Trophoblast cell (in vitro differentiated cells and primary cell): ENCODE measurements at regions not wholly inside any gene's neighbourhood (a gene's known extent, or its start where the extent isn't known, plus 50 kb on each side); places are given as distances from the start of the nearest gene placed in this dataset.

Experiments used
- DNase-seq, 2 donors: peaks; one replicate each; pipeline ENCODE4 v3.0.0-alpha.2; 2016
- H2AFZ ChIP-seq: 2 replicates; pipeline ENCODE4 v1.6.1; 2013; ENCODE audit warnings: low read length, moderate library complexity, mild to moderate bottlenecking; ENCODE audit not compliant: insufficient read depth, poor library complexity
- H2AK5ac ChIP-seq: 2 replicates; pipeline ENCODE4 v1.6.1; 2013; ENCODE audit warnings: mild to moderate bottlenecking, low read length
- H2BK120ac ChIP-seq: 2 replicates; pipeline ENCODE4 v1.6.1; 2013; ENCODE audit warnings: low read length, mild to moderate bottlenecking, moderate library complexity; ENCODE audit not compliant: insufficient read depth, poor library complexity
- H2BK12ac ChIP-seq: 2 replicates; pipeline ENCODE4 v1.6.1; 2013; ENCODE audit warnings: mild to moderate bottlenecking, low read length, moderate library complexity
- H2BK5ac ChIP-seq: 2 replicates; pipeline ENCODE4 v1.6.1; 2013; ENCODE audit warnings: low read length, low read depth, moderate library complexity, mild to moderate bottlenecking; ENCODE audit not compliant: poor library complexity
- H3K14ac ChIP-seq: 2 replicates; pipeline ENCODE4 v1.6.1; 2013; ENCODE audit warnings: mild to moderate bottlenecking, low read length
- H3K18ac ChIP-seq: 2 replicates; pipeline ENCODE4 v1.6.1; 2013; ENCODE audit warnings: mild to moderate bottlenecking, low read length
- H3K23ac ChIP-seq: 2 replicates; pipeline ENCODE4 v1.6.1; 2013; ENCODE audit warnings: low read length
- H3K27ac ChIP-seq: 2 replicates; pipeline ENCODE4 v1.5.1; 2013; ENCODE audit warnings: low read depth, mild to moderate bottlenecking, inconsistent platforms, low read length, moderate library complexity
- H3K27me3 ChIP-seq: 2 replicates; pipeline ENCODE4 v1.6.1; 2013; ENCODE audit warnings: inconsistent platforms, mild to moderate bottlenecking, low read length, moderate library complexity; ENCODE audit not compliant: insufficient read depth
- H3K36me3 ChIP-seq, 2 experiments: 1 replicate in 1 of 2; 2 replicates in 1 of 2; pipeline ENCODE4 v1.6.1; 2013; ENCODE audit warnings: low read length in 2 of 2, mild to moderate bottlenecking in 2 of 2, moderate library complexity in 1 of 2; ENCODE audit not compliant: insufficient read depth in 2 of 2, control insufficient read depth in 1 of 2
- H3K4ac ChIP-seq: 2 replicates; pipeline ENCODE4 v1.6.1; 2013; ENCODE audit warnings: low read depth, mild to moderate bottlenecking, low read length, moderate library complexity
- H3K4me1 ChIP-seq, 2 experiments: 1 replicate in 1 of 2; 2 replicates in 1 of 2; pipeline ENCODE4 v1.6.1; 2013; ENCODE audit warnings: low read length in 2 of 2, mild to moderate bottlenecking in 2 of 2, moderate library complexity in 1 of 2; ENCODE audit not compliant: insufficient read depth in 2 of 2, control insufficient read depth in 1 of 2
- H3K4me2 ChIP-seq: 2 replicates; pipeline ENCODE4 v1.6.1; 2013; ENCODE audit warnings: inconsistent platforms, mild to moderate bottlenecking, low read length, moderate library complexity
- H3K4me3 ChIP-seq: 2 replicates; pipeline ENCODE4 v1.5.1; 2013; ENCODE audit warnings: mild to moderate bottlenecking, low read depth, low read length, inconsistent platforms
- H3K79me1 ChIP-seq: one replicate; pipeline ENCODE4 v1.6.1; 2013; ENCODE audit warnings: low read length
- H3K79me2 ChIP-seq: 2 replicates; pipeline ENCODE4 v1.6.1; 2013; ENCODE audit warnings: low read length, mild to moderate bottlenecking; ENCODE audit not compliant: control insufficient read depth, insufficient read depth, poor library complexity
- H3K9ac ChIP-seq: 2 replicates; pipeline ENCODE4 v1.6.1; 2013; ENCODE audit warnings: mild to moderate bottlenecking, low read length
- H3K9me3 ChIP-seq: 2 replicates; pipeline ENCODE4 v1.6.1; 2013; ENCODE audit warnings: low read depth, mild to moderate bottlenecking, control low read depth, inconsistent platforms, low read length; ENCODE audit not compliant: insufficient read depth
- H4K12ac ChIP-seq: 2 replicates; pipeline ENCODE4 v1.6.1; 2013; ENCODE audit warnings: low read depth, mild to moderate bottlenecking, low read length, moderate library complexity
- H4K8ac ChIP-seq: 2 replicates; pipeline ENCODE4 v1.6.1; 2013; ENCODE audit warnings: low read depth, mild to moderate bottlenecking, low read length, moderate library complexity
- H4K91ac ChIP-seq: one replicate; pipeline ENCODE4 v1.6.1; 2013; ENCODE audit warnings: low read depth, mild to moderate bottlenecking, low read length, moderate library complexity
- WGBS: extraction: QIAGEN DNeasy Blood & Tissue Kit; methylation state at CpG from one replicate; pipeline ENCODE4 v1.1.7; 2013; ENCODE audit warnings: missing lambda C conversion rate; ENCODE audit not compliant: insufficient read length, insufficient coverage; ENCODE audit errors: extremely low coverage; 5-methylcytosine and 5-hydroxymethylcytosine counted together

GRCh38 chr5:108655750-108656450 lies 91.8 kb upstream of the FER start:
- Histone ChIP-seq H2BK12ac (no peak overlapping the region), H2AFZ (no peak overlapping the region), H3K4me2 (no peak overlapping the region), H4K8ac (no peak overlapping the region), H3K4ac (no peak overlapping the region), H3K36me3 (no peaks in the 10 kb centered on the region), H3K9ac (no peak overlapping the region), H4K12ac (no peak overlapping the region), H3K27ac (no peak overlapping the region), H3K14ac (no peak overlapping the region), H3K4me1 (no peaks in the 10 kb centered on the region), H2BK120ac (no peak overlapping the region), H2AK5ac (no peak overlapping the region), H3K79me1 (no peaks in the 10 kb centered on the region), H4K91ac (no peak overlapping the region), H3K18ac (no peak overlapping the region), H3K9me3 (no peaks in the 10 kb centered on the region), H2BK5ac (no peak overlapping the region), H3K4me3 (no peak overlapping the region), H3K27me3 (no peaks in the 10 kb centered on the region), H3K79me2 (no peaks in the 10 kb centered on the region), H3K23ac (no peak overlapping the region)
- peak in 1 of 2 donors; percentile 74 for DNase-seq
- WGBS, result no CpG with 5 or more reads among the region's 5 CpGs

GRCh38 chr5:108654051-108654450 lies 93.6 kb upstream of the FER start:
- no peak overlapping the region for H3K18ac ChIP-seq
- H3K14ac ChIP-seq, result no peak overlapping the region
- H2AK5ac ChIP-seq, result no peak overlapping the region
- no peaks in the 10 kb centered on the region for H3K27me3 ChIP-seq
- H3K79me1 ChIP-seq, result no peaks in the 10 kb centered on the region
- H3K4ac ChIP-seq, result no peak overlapping the region
- H3K4me2 ChIP-seq, result no peak overlapping the region
- no peak overlapping the region for H3K23ac ChIP-seq
- no peak overlapping the region for H3K27ac ChIP-seq
- no peak overlapping the region for H2AFZ ChIP-seq
- H3K9ac ChIP-seq, result no peak overlapping the region
- H4K91ac ChIP-seq, result no peak overlapping the region
- H4K12ac ChIP-seq, result no peak overlapping the region
- H3K4me1 ChIP-seq, result no peaks in the 10 kb centered on the region
- no CpG with 5 or more reads among the region's 1 CpG for WGBS
- no peaks in the 10 kb centered on the region for H3K79me2 ChIP-seq
- no peak overlapping the region for H3K4me3 ChIP-seq
- DNase-seq, result no peak
- no peak overlapping the region for H4K8ac ChIP-seq
- H2BK5ac ChIP-seq, result no peak overlapping the region
- H2BK120ac ChIP-seq, result no peak overlapping the region
- no peaks in the 10 kb centered on the region for H3K9me3 ChIP-seq
- no peak overlapping the region for H2BK12ac ChIP-seq
- no peaks in the 10 kb centered on the region for H3K36me3 ChIP-seq

GRCh38 chr5:108653201-108653600 lies 94.5 kb upstream of the FER start:
- no peaks in the 10 kb centered on the region for H3K79me2 ChIP-seq
- no peak overlapping the region for H4K91ac ChIP-seq
- no peak overlapping the region for H4K8ac ChIP-seq
- no peak overlapping the region for H3K4me2 ChIP-seq
- no peak overlapping the region for H3K27ac ChIP-seq
- H2BK12ac ChIP-seq, result no peak overlapping the region
- H3K4me1 ChIP-seq, result no peaks in the 10 kb centered on the region
- H3K4me3 ChIP-seq, result no peak overlapping the region
- H3K9me3 ChIP-seq, result no peaks in the 10 kb centered on the region
- no peak overlapping the region for H2BK120ac ChIP-seq
- no CpG with 5 or more reads among the region's 1 CpG for WGBS
- H3K18ac ChIP-seq, result no peak overlapping the region
- DNase-seq, result no peak
- no peak overlapping the region for H3K23ac ChIP-seq
- no peak overlapping the region for H2BK5ac ChIP-seq
- H2AFZ ChIP-seq, result no peak overlapping the region
- no peaks in the 10 kb centered on the region for H3K79me1 ChIP-seq
- H3K14ac ChIP-seq, result no peak overlapping the region
- no peak overlapping the region for H4K12ac ChIP-seq
- no peaks in the 10 kb centered on the region for H3K36me3 ChIP-seq
- H3K9ac ChIP-seq, result no peak overlapping the region
- no peak overlapping the region for H3K4ac ChIP-seq
- H2AK5ac ChIP-seq, result no peak overlapping the region
- no peaks in the 10 kb centered on the region for H3K27me3 ChIP-seq

- Histone ChIP-seq H2BK120ac (no peak overlapping the region), H3K36me3 (no peaks in the 10 kb centered on the region), H2AFZ (no peak overlapping the region), H3K4me3 (no peak overlapping the region), H3K18ac (no peak overlapping the region), H3K27ac (no peak overlapping the region), H3K9ac (no peak overlapping the region), H3K79me1 (no peaks in the 10 kb centered on the region), H3K4me2 (no peak overlapping the region), H3K14ac (no peak overlapping the region), H2BK12ac (no peak overlapping the region), H3K9me3 (peaks cover 5% of the 10 kb centered on the region), H3K4me1 (no peaks in the 10 kb centered on the region), H2BK5ac (no peak overlapping the region), H3K79me2 (no peaks in the 10 kb centered on the region), H4K12ac (no peak overlapping the region), H2AK5ac (no peak overlapping the region), H4K8ac (no peak overlapping the region), H3K4ac (no peak overlapping the region), H3K27me3 (no peaks in the 10 kb centered on the region), H4K91ac (no peak overlapping the region), H3K23ac (no peak overlapping the region)
- no peak for DNase-seq
These were observed 96.7 kb upstream of the FER start for GRCh38 chr5:108650997-108651396.
